ENCODE measurements at regions not wholly inside any gene's neighbourhood (a gene's known extent, or its start where the extent isn't known, plus 50 kb on each side); places are given as distances from the start of the nearest gene placed in this dataset.

- no peak for DNase-seq (ENCODE audit: low read depth in 3 of 3)
Measured at GRCh38 chr2:145344076-145344724, 824.3 kb upstream of the ZEB2 start.

- no peak for DNase-seq (ENCODE audit: low read depth in 3 of 3)
Measured at GRCh38 chr2:145343287-145343686, 823.4 kb upstream of the ZEB2 start.

DNA sequence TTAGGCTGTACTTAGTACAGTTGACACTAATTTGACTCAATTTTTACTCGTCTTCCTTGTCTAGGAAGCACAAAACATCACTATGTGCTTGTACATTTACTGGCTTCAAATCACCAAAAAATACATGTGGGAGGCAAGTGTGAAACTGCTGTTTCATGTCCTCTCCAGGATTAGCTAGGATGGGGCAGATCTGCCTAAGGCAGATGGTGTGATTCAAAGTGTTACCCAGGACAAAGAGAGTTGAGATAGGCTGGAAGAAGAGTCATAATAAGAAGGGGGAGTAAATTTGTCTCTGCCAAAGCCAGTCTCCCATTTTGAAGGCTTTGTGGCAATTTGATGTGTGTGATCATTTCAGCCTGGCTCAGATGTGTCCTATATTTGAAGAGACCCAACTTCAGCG lies 821.6 kb upstream of the ZEB2 start:
- DNase-seq (ENCODE audit: low read depth in 3 of 3), result no peak

DNA sequence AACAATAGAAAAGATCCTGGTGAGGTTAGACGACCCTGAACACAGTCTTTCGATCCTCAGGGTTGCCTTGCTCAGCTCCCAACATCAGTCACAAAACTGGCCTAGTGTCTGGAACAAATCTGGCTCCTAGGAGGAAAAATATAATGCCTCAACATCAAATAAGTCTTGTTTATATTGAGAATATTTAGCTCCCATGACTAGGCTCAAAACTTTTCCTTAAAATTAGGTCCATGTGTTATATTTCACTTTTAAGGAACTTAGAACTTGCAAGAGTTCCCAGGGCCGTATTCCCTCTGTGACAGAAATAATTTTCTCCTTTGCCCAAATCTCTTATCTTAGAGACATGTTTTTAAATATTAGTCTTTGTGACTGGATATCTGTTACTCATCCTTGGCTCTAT lies 819.7 kb upstream of the ZEB2 start:
- DNase-seq (ENCODE audit: low read depth in 3 of 3), result no peak

GRCh38 chr2:145332210-145332898 lies 812.4 kb upstream of the ZEB2 start:
- no peak for DNase-seq (ENCODE audit: low read depth in 3 of 3)

DNA sequence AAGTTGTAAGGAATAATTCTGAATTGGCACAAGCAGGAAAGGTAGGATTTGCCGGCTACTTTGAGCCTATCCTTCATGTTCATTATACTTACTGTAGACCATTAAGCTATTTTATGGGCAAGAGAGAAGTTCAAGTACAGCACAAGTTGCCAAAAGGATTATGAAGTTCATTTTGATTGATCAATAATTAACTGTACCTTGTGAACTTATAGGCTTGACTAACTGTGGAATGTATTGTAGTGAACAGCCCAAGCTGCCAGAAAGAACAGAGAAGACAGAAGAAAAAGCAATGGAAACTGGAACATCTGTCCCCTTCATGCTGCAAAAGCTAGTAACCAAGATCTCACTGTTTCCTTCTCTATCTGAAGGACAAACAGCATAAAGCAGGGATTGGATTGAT lies 810.1 kb upstream of the ZEB2 start:
- no peak for DNase-seq (ENCODE audit: low read depth in 3 of 3)

DNA sequence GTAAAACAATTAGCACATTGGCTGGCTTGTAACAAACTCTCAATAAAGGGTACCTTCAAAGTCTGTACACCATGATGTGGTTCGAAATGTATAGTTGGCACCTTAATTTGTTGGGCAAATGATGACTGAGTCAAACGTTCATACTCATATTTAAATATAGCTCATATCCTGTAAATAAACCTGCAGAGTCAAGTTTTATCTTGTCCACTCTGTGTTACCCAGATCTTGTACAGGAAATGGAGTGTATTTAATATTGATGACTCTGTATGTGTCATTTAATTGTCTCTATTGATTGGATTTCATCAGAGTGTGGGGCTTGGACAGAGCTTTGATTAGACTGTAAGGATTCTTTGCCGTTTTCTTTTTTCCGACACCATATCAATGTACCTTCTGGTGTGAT lies 805.6 kb upstream of the ZEB2 start:
- DNase-seq (ENCODE audit: low read depth in 3 of 3), result no peak

DNA sequence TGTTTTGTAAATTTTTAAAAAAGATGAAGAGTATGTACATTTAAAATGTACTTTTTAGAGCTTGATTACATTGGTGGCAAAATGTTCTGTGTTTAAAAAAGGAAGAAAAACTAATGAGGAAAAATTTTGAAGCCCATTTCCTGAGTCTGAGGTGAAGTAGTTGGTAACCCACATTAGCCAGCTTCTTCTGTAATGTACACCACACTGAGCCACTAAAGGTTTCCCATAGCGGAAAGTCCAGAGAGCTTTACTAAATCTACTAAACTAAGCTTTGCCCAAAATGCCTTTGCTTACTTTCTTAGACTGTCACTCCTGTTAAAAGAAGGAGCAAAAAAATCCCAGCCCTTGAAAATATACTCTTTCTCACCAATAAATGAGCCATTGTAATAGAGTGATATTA lies 804.8 kb upstream of the ZEB2 start:
- DNase-seq (ENCODE audit: low read depth in 3 of 3), result no peak

DNA sequence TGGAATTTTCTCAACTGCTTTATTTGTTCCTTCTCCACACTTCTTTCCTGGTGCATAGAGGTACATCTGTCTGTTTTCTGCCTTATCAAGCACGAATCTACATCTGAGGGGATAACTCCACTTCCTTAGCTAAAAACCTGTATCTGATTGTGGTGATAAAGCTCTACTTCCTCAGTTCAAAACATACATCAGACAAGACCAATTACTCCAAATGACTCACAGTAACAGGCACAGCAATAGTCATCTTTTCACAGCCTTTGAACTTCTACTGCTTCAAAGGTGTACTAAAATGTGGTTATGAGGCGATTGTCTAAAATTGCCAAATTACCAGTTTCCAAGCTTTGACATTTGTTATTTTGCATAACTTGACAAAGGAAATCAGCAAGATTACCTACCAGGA lies 803.6 kb upstream of the ZEB2 start:
- DNase-seq (ENCODE audit: low read depth in 3 of 3), result no peak

- no peak for DNase-seq (ENCODE audit: low read depth in 3 of 3)
Measured at GRCh38 chr2:145321344-145321743, 801.4 kb upstream of the ZEB2 start.

DNA sequence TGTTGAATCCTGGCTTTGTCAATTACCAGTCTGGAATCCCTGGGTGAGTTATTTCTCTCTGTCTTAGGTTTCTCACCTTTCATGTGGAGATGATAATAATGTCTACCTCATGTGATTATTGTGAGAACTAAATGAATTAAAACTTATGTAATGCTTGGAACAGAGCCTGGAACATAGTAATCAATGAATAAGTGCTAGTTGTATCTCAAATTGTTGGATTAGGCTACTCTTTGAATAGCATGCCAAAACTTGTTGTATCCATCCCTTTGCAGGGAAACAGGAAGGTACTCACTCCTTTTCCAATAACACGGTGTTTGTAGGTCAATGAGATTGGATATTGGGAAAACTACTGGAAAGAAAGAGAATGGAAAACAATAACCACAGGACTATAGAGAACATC lies 796.6 kb upstream of the ZEB2 start:
- no peak for DNase-seq (ENCODE audit: low read depth in 3 of 3)

DNA sequence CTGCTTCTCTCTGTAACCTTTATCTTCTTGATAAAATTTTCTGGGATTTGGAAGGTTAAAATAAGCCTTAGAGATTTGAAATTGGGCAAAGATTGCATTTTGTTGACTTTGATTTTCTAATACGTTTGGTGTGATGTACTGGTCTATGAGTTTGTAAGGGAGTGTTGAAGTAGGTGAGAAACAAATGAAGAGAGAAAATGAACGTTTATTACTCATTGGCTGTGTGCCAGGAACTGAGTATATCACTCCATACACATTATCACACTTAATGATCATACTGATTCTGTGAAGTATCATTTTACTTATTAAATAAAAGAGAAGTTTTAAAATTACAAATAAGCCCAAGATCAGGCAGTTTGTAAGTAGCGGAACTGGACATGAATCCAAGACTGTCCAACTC lies 795.1 kb upstream of the ZEB2 start:
- no peak for DNase-seq (ENCODE audit: low read depth in 3 of 3)

GRCh38 chr2:145314119-145314633 lies 794.3 kb upstream of the ZEB2 start:
- no peak for DNase-seq (ENCODE audit: low read depth in 3 of 3)

GRCh38 chr2:145305889-145306288 lies 786.0 kb upstream of the ZEB2 start:
- no peak for DNase-seq (ENCODE audit: low read depth in 3 of 3)

GRCh38 chr2:145304501-145304900 lies 784.6 kb upstream of the ZEB2 start:
- no peak for DNase-seq (ENCODE audit: low read depth in 3 of 3)

GRCh38 chr2:145303536-145303935 lies 783.6 kb upstream of the ZEB2 start:
- no peak for DNase-seq (ENCODE audit: low read depth in 3 of 3)

DNA sequence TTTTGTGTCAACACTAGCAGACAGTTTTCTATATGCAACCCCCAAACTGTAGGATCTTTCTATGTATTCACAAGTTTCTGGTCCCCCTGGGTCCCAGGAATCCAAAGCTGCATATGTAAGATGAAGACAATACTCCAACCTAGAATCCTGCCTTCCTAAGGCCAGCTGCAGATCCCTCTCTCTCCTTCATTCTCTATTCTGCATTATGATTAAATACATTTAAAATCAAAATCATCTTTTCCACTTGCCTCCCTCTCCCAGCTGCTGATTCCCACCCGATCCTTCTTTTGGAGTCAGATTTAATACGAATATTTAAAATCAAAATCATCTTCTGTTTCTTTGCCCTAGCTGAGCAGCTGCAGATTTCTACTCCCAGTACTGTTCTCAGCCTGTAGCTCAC lies 783.0 kb upstream of the ZEB2 start:
- no peak for DNase-seq (ENCODE audit: low read depth in 3 of 3)

- no peak for DNase-seq (ENCODE audit: low read depth in 3 of 3)
Measured at GRCh38 chr2:145302451-145302850, 782.5 kb upstream of the ZEB2 start.

- DNase-seq (ENCODE audit: low read depth in 3 of 3), result no peak
Measured at GRCh38 chr2:145299368-145299767, 779.4 kb upstream of the ZEB2 start.

GRCh38 chr2:145292166-145292565 lies 772.2 kb upstream of the ZEB2 start:
- DNase-seq (ENCODE audit: low read depth in 3 of 3), result no peak

- DNase-seq (ENCODE audit: low read depth in 3 of 3), result no peak
Measured at GRCh38 chr2:145290986-145291385, 771.1 kb upstream of the ZEB2 start.

- no peak for DNase-seq (ENCODE audit: low read depth in 3 of 3)
Measured at GRCh38 chr2:145289946-145290345, 770.0 kb upstream of the ZEB2 start.

DNA sequence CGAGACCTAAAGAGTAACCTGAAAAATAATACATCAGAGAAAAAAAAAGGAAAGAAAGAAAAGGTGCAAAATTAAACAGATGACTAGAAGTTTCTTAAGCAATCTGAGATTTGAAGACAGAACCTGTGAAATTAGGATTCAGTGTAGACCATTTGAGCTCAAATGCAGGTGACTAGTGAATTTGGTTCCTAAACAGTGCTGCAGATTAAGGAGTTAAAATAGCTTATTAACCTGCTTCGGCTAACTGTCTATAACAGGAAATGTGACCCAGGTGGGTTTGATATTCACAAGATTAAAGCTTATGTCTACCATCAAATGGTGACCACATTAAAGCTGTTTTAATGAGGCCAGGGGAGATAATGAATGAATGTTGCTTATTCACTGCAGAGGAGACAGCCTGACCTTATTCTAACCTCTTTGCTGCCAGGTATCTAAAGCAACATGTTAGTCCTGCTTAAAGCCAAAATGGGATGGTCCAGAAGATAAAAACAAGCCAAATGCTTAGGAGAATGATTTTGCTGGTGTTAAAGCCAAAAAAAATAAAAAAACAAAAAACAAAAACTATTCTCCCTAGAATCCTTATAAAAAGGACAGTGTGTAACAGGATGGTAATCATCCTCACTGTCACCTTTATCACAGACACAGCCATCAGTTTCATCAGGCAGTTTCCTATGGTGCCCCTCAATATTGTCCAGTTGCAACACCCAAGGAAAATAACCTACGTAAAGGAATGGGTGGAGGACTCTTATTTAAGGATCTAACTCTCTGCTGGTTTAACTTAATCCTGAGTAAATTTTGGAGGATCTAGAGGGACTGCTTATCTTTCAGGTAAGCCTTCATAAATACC lies 769.0 kb upstream of the ZEB2 start:
- DNase-seq (ENCODE audit: low read depth in 3 of 3), result no peak
